Mesothelial cell of epicardium (in vitro differentiated cells): ENCODE measurements at regions not wholly inside any gene's neighbourhood (a gene's known extent, or its start where the extent isn't known, plus 50 kb on each side); places are given as distances from the start of the nearest gene placed in this dataset.

ENCODE experiments used
- DNase-seq, 2 experiments: peaks; one replicate each; pipeline ENCODE4 v3.0.0; 2021; ENCODE audit warnings: low spot score in 2 of 2; ENCODE audit not compliant: unreplicated experiment in 2 of 2
- H3K27ac Mint-ChIP-seq: 2 replicates; pipeline ENCODE4 v1.8.0; 2021; ENCODE audit warnings: mixed read lengths
- H3K27me3 Mint-ChIP-seq: 2 replicates; pipeline ENCODE4 v1.8.0; 2021; ENCODE audit warnings: low read depth, mixed read lengths
- H3K36me3 Mint-ChIP-seq: 2 replicates; pipeline ENCODE4 v1.8.0; 2021; ENCODE audit warnings: mixed read lengths
- H3K4me1 Mint-ChIP-seq: 2 replicates; pipeline ENCODE4 v1.8.0; 2021; ENCODE audit warnings: mixed read lengths
- H3K4me3 Mint-ChIP-seq: 2 replicates; pipeline ENCODE4 v1.8.0; 2021; ENCODE audit warnings: mild to moderate bottlenecking, moderate library complexity, mixed read lengths
- H3K9me3 Mint-ChIP-seq: 2 replicates; pipeline ENCODE4 v1.8.0; 2021; ENCODE audit warnings: mixed read lengths
- TF ChIP-seq, protein P1 (sequence below): fragments of 200-600 bp; sonication (generic); IDR thresholded peaks from one replicate; pipeline ENCODE4 v1.5.0; 2021; ENCODE audit warnings: antibody characterized with exemption; ENCODE audit not compliant: unreplicated experiment

GRCh38 chr18:66760559-66760958 lies 156.7 kb upstream of the CDH19 start:
- no peaks in the 10 kb centered on the region for H3K4me1 Mint-ChIP-seq
- no peaks in the 10 kb centered on the region for H3K9me3 Mint-ChIP-seq
- no peaks in the 10 kb centered on the region for H3K36me3 Mint-ChIP-seq
- H3K27me3 Mint-ChIP-seq, result no peaks in the 10 kb centered on the region
- H3K27ac Mint-ChIP-seq, result no peak overlapping the region
- H3K4me3 Mint-ChIP-seq, result no peak overlapping the region
- DNase-seq, result no peak
- TF ChIP-seq, protein P1, sequence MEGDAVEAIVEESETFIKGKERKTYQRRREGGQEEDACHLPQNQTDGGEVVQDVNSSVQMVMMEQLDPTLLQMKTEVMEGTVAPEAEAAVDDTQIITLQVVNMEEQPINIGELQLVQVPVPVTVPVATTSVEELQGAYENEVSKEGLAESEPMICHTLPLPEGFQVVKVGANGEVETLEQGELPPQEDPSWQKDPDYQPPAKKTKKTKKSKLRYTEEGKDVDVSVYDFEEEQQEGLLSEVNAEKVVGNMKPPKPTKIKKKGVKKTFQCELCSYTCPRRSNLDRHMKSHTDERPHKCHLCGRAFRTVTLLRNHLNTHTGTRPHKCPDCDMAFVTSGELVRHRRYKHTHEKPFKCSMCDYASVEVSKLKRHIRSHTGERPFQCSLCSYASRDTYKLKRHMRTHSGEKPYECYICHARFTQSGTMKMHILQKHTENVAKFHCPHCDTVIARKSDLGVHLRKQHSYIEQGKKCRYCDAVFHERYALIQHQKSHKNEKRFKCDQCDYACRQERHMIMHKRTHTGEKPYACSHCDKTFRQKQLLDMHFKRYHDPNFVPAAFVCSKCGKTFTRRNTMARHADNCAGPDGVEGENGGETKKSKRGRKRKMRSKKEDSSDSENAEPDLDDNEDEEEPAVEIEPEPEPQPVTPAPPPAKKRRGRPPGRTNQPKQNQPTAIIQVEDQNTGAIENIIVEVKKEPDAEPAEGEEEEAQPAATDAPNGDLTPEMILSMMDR, result no peak

DNA sequence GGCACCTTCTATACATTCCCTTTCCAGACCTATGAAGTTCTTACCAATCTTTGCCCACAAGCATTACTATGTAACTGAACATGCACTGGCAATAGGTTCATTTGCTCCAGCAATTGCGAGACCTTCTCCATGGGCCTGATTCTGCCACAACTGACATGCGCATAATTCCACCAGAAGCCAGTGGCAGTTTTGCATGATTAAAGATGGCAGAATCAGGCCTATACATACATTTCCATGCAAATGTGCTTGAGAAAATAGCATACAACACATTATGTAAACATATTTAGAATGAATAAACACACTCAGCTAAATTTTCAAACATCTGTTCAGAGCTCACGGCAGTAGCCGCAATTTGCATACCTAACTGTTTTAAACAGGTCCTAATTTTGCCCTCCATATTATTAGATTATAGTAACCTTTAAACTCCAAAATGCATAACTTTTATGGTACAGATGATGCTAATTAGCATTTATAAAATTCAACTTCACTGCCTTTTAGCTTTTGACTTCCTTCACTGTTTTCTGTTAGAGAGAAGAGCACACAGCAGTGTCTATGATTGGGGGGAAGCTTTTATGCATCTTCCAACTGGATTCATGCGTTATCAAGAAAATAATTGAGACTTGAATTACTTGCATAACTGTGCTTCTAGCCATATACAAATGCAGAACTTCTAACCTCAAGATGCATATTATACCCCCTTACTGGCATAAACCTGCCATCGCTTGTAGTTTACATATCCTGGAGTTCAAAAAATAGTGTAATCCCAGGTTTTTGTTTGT lies 155.3 kb upstream of the CDH19 start:
- H3K27ac Mint-ChIP-seq, result no peak overlapping the region

DNA sequence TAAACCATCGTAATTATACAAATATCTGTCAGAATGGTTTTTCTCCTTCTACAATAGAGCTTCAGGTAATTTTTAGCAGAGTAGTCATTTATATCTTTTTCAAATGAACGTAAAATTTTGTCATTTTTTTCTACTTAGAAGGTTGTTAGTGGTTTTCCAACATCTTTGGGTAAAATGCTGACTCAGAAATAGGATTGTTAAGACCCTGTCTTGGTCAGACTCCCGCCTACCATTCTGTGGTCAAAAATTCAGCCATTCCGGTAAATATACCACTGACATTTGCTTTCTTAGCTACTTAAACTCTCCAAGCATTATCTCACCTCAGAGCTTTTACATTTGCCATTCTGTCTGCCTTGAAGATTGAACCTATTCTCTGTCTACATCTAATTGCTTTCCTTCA lies 154.1 kb upstream of the CDH19 start:
- no peaks in the 10 kb centered on the region for H3K4me1 Mint-ChIP-seq
- H3K4me3 Mint-ChIP-seq, result no peak overlapping the region
- no peaks in the 10 kb centered on the region for H3K36me3 Mint-ChIP-seq
- H3K27ac Mint-ChIP-seq, result no peak overlapping the region
- TF ChIP-seq, protein P1, result no peak
- H3K9me3 Mint-ChIP-seq, result no peaks in the 10 kb centered on the region
- H3K27me3 Mint-ChIP-seq, result no peaks in the 10 kb centered on the region
- DNase-seq, result no peak

More for the DNA sequence above, 155.3 kb upstream of the CDH19 start:
- TF ChIP-seq, protein P1, result no peak
- Mint-ChIP-seq H3K9me3 (no peaks in the 10 kb centered on the region), H3K4me1 (no peaks in the 10 kb centered on the region), H3K36me3 (no peaks in the 10 kb centered on the region), H3K4me3 (no peak overlapping the region), H3K27me3 (no peaks in the 10 kb centered on the region)
- no peak for DNase-seq

- Mint-ChIP-seq H3K36me3 (no peaks in the 10 kb centered on the region), H3K4me1 (peaks cover 2% of the 10 kb centered on the region), H3K9me3 (no peaks in the 10 kb centered on the region), H3K4me3 (no peak overlapping the region), H3K27me3 (no peaks in the 10 kb centered on the region), H3K27ac (no peak overlapping the region)
- TF ChIP-seq, protein P1, result no peak
- no peak for DNase-seq
Measured at GRCh38 chr18:66754335-66754734, 150.4 kb upstream of the CDH19 start.

- Mint-ChIP-seq H3K27ac (no peak overlapping the region), H3K4me3 (no peak overlapping the region), H3K9me3 (no peaks in the 10 kb centered on the region), H3K4me1 (peaks cover 2% of the 10 kb centered on the region), H3K27me3 (no peaks in the 10 kb centered on the region), H3K36me3 (no peaks in the 10 kb centered on the region)
- TF ChIP-seq, protein P1, result no peak
- no peak for DNase-seq
Measured at GRCh38 chr18:66752733-66753132, 148.8 kb upstream of the CDH19 start.
